Type B pancreatic cell (in vitro differentiated cells): ENCODE measurements at regions not wholly inside any gene's neighbourhood (a gene's known extent, or its start where the extent isn't known, plus 50 kb on each side); places are given as distances from the start of the nearest gene placed in this dataset.

Source experiments
- DNase-seq: peaks from one replicate; pipeline ENCODE4 v3.0.0; 2021; ENCODE audit warnings: mixed read lengths; ENCODE audit not compliant: unreplicated experiment; ENCODE audit errors: extremely low spot score
- H3K27ac Mint-ChIP-seq: 2 replicates; pipeline ENCODE4 v1.8.0; 2021; ENCODE audit warnings: mild to moderate bottlenecking, mixed read lengths
- H3K27me3 Mint-ChIP-seq: 2 replicates; pipeline ENCODE4 v1.8.0; 2021; ENCODE audit warnings: mixed read lengths
- H3K36me3 Mint-ChIP-seq: 2 replicates; pipeline ENCODE4 v1.8.0; 2021; ENCODE audit warnings: mixed read lengths
- H3K4me1 Mint-ChIP-seq: one replicate; pipeline ENCODE4 v1.8.0; 2021; ENCODE audit warnings: mixed read lengths; ENCODE audit not compliant: unreplicated experiment
- H3K4me3 Mint-ChIP-seq: 2 replicates; pipeline ENCODE4 v1.8.0; 2021; ENCODE audit warnings: mild to moderate bottlenecking, mixed read lengths
- H3K9me3 Mint-ChIP-seq: 2 replicates; pipeline ENCODE4 v1.8.0; 2021; ENCODE audit warnings: mixed read lengths
- TF ChIP-seq, protein P1 (sequence below): fragments of 200-600 bp; sonication (generic); conservative IDR thresholded peaks from 2 replicates; pipeline ENCODE4 v1.5.0; 2021; ENCODE audit warnings: antibody characterized with exemption, mild to moderate bottlenecking

DNA sequence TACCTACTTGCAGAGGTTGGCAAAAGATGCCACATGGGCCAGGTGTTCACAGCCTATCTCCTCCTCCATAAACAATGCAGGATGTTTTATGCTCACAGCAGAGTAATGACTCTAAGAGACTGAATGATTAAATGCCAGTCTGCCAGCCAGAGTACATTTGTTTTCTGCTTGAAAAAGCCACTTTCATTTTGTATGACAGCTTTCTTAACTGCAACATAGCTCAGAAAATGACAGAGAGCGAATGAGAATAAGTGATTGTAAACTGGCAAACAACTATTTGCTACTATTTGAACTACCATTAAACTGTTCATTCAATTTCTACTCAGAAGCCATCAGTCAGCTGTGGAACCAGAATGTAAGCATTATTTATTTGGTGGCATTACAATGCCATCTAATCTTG lies 50.6 kb upstream of the DCC start:
- Mint-ChIP-seq H3K4me3 (no peak overlapping the region), H3K27ac (no peak overlapping the region), H3K4me1 (peaks cover 11% of the 10 kb centered on the region), H3K27me3 (peaks cover 5% of the 10 kb centered on the region), H3K36me3 (no peaks in the 10 kb centered on the region), H3K9me3 (peaks cover 4% of the 10 kb centered on the region)
- DNase-seq: no peak
- TF ChIP-seq, protein P1, sequence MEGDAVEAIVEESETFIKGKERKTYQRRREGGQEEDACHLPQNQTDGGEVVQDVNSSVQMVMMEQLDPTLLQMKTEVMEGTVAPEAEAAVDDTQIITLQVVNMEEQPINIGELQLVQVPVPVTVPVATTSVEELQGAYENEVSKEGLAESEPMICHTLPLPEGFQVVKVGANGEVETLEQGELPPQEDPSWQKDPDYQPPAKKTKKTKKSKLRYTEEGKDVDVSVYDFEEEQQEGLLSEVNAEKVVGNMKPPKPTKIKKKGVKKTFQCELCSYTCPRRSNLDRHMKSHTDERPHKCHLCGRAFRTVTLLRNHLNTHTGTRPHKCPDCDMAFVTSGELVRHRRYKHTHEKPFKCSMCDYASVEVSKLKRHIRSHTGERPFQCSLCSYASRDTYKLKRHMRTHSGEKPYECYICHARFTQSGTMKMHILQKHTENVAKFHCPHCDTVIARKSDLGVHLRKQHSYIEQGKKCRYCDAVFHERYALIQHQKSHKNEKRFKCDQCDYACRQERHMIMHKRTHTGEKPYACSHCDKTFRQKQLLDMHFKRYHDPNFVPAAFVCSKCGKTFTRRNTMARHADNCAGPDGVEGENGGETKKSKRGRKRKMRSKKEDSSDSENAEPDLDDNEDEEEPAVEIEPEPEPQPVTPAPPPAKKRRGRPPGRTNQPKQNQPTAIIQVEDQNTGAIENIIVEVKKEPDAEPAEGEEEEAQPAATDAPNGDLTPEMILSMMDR: no peak
